ENCODE measurements at regions not wholly inside any gene's neighbourhood (a gene's known extent, or its start where the extent isn't known, plus 50 kb on each side); places are given as distances from the start of the nearest gene placed in this dataset.

DNA sequence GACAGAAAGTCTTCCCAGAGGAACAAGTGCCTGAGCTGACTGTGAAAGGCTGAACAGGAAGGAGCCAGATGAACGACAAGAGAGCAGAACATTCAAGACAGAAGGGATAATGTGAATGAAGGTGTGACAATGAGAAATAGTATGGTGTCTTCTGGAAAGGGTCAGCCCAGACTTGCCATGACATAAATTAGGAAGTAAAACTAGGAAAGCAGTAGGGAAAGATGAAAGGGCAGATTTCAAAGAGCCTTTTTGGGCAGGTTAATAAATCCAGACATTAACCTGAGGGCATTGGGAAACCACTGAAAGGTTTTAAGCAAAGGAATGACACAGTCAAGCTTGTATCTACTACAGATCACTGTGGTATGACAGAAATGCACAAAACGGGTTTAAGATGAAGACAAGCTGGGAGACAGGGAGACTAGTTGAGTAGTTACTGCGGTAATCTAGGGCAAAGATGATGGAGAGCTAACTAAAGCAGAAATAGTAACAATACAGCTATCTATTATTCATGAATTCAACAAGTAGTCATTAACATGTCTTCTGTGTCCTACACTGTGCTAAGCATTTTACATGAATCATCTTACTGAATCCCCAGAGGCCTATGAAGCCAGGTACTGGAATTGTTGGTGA, 580.9 kb upstream of the WWC1 start:
- Histone ChIP-seq H3K79me2 (ENCODE audit: control insufficient read depth, insufficient read depth, low read length, poor library complexity) (peaks cover 2% of the 10 kb centered on the region), H2AK5ac (ENCODE audit: low read length) (no peak overlapping the region), H3K36me3 (ENCODE audit: control insufficient read depth in 1 of 2, insufficient read depth in 2 of 2, low read length in 2 of 2) (no peaks in the 10 kb centered on the region), H4K91ac (ENCODE audit: low read depth, low read length) (no peak overlapping the region), H4K12ac (ENCODE audit: low read depth, low read length) (no peak overlapping the region), H3K27me3 (ENCODE audit: insufficient read depth, low read length) (no peaks in the 10 kb centered on the region), H2BK5ac (ENCODE audit: low read depth, low read length, poor library complexity) (peak overlapping the region; percentile 93), H3K27ac (ENCODE audit: low read depth, low read length) (peak overlapping the region; percentile 95), H2BK120ac (ENCODE audit: insufficient read depth, low read length, poor library complexity) (peak overlapping the region; percentile 50), H3K4me3 (ENCODE audit: low read depth, low read length) (no peak overlapping the region), H3K14ac (ENCODE audit: low read length) (no peak overlapping the region), H3K9ac (ENCODE audit: low read length) (no peak overlapping the region), H3K4me1 (ENCODE audit: control insufficient read depth in 1 of 2, insufficient read depth in 2 of 2, low read length in 2 of 2) (peaks cover 7 to 12% of the 10 kb centered on the region in 2 experiments), H3K9me3 (ENCODE audit: insufficient read depth, low read depth, low read length) (peaks cover 2% of the 10 kb centered on the region), H3K4ac (ENCODE audit: low read depth, low read length) (no peak overlapping the region), H4K8ac (ENCODE audit: low read depth, low read length) (no peak overlapping the region), H3K18ac (ENCODE audit: low read length) (no peak overlapping the region), H2AFZ (ENCODE audit: insufficient read depth, low read length, poor library complexity) (no peak overlapping the region), H3K79me1 (ENCODE audit: low read length) (peaks cover 28% of the 10 kb centered on the region), H2BK12ac (ENCODE audit: low read length) (no peak overlapping the region), H3K4me2 (ENCODE audit: low read length) (no peak overlapping the region), H3K23ac (ENCODE audit: low read length) (no peak overlapping the region)
- DNase-seq: peak; percentile 68 to 95
- no CpG with 5 or more reads among the region's 3 CpGs for WGBS (ENCODE audit: extremely low coverage, insufficient coverage, insufficient read length)

GRCh38 chr5:167712986-167713585, 578.4 kb upstream of the WWC1 start:
- H3K9me3 ChIP-seq (ENCODE audit: insufficient read depth, low read depth, low read length): peaks cover 2% of the 10 kb centered on the region

GRCh38 chr5:167713896-167714295, 577.5 kb upstream of the WWC1 start:
- Histone ChIP-seq H3K4me3 (ENCODE audit: low read depth, low read length) (no peak overlapping the region), H3K27ac (ENCODE audit: low read depth, low read length) (no peak overlapping the region), H3K9me3 (ENCODE audit: insufficient read depth, low read depth, low read length) (peaks cover 2% of the 10 kb centered on the region), H3K23ac (ENCODE audit: low read length) (no peak overlapping the region), H3K18ac (ENCODE audit: low read length) (no peak overlapping the region), H4K8ac (ENCODE audit: low read depth, low read length) (no peak overlapping the region), H4K91ac (ENCODE audit: low read depth, low read length) (no peak overlapping the region), H2AK5ac (ENCODE audit: low read length) (no peak overlapping the region), H3K9ac (ENCODE audit: low read length) (no peak overlapping the region), H3K14ac (ENCODE audit: low read length) (no peak overlapping the region), H2AFZ (ENCODE audit: insufficient read depth, low read length, poor library complexity) (no peak overlapping the region), H2BK120ac (ENCODE audit: insufficient read depth, low read length, poor library complexity) (no peak overlapping the region), H2BK5ac (ENCODE audit: low read depth, low read length, poor library complexity) (no peak overlapping the region), H4K12ac (ENCODE audit: low read depth, low read length) (no peak overlapping the region), H2BK12ac (ENCODE audit: low read length) (peak overlapping the region; percentile 47), H3K79me2 (ENCODE audit: control insufficient read depth, insufficient read depth, low read length, poor library complexity) (peaks cover 2% of the 10 kb centered on the region), H3K27me3 (ENCODE audit: insufficient read depth, low read length) (no peaks in the 10 kb centered on the region), H3K36me3 (ENCODE audit: control insufficient read depth in 1 of 2, insufficient read depth in 2 of 2, low read length in 2 of 2) (no peaks in the 10 kb centered on the region), H3K79me1 (ENCODE audit: low read length) (peaks cover 26% of the 10 kb centered on the region), H3K4ac (ENCODE audit: low read depth, low read length) (no peak overlapping the region), H3K4me2 (ENCODE audit: low read length) (no peak overlapping the region), H3K4me1 (ENCODE audit: control insufficient read depth in 1 of 2, insufficient read depth in 2 of 2, low read length in 2 of 2) (peaks cover 7 to 10% of the 10 kb centered on the region in 2 experiments)
- DNase-seq: no peak
- no CpG with 5 or more reads among the region's 1 CpG for WGBS (ENCODE audit: extremely low coverage, insufficient coverage, insufficient read length)

More at GRCh38 chr5:167712986-167713585, 578.4 kb upstream of the WWC1 start:
- no peak for DNase-seq
- Histone ChIP-seq H3K27me3 (ENCODE audit: insufficient read depth, low read length) (no peaks in the 10 kb centered on the region), H3K14ac (ENCODE audit: low read length) (no peak overlapping the region), H3K4ac (ENCODE audit: low read depth, low read length) (no peak overlapping the region), H3K18ac (ENCODE audit: low read length) (no peak overlapping the region), H2BK120ac (ENCODE audit: insufficient read depth, low read length, poor library complexity) (no peak overlapping the region), H3K79me2 (ENCODE audit: control insufficient read depth, insufficient read depth, low read length, poor library complexity) (peaks cover 2% of the 10 kb centered on the region), H3K4me2 (ENCODE audit: low read length) (no peak overlapping the region), H4K8ac (ENCODE audit: low read depth, low read length) (no peak overlapping the region), H4K91ac (ENCODE audit: low read depth, low read length) (no peak overlapping the region), H4K12ac (ENCODE audit: low read depth, low read length) (no peak overlapping the region), H3K4me1 (ENCODE audit: control insufficient read depth in 1 of 2, insufficient read depth in 2 of 2, low read length in 2 of 2) (peaks cover 7 to 12% of the 10 kb centered on the region in 2 experiments), H3K9ac (ENCODE audit: low read length) (no peak overlapping the region), H3K27ac (ENCODE audit: low read depth, low read length) (no peak overlapping the region), H3K36me3 (ENCODE audit: control insufficient read depth in 1 of 2, insufficient read depth in 2 of 2, low read length in 2 of 2) (no peaks in the 10 kb centered on the region), H3K23ac (ENCODE audit: low read length) (no peak overlapping the region), H3K4me3 (ENCODE audit: low read depth, low read length) (no peak overlapping the region), H2AFZ (ENCODE audit: insufficient read depth, low read length, poor library complexity) (no peak overlapping the region), H2BK12ac (ENCODE audit: low read length) (no peak overlapping the region), H2AK5ac (ENCODE audit: low read length) (no peak overlapping the region), H3K79me1 (ENCODE audit: low read length) (peaks cover 28% of the 10 kb centered on the region), H2BK5ac (ENCODE audit: low read depth, low read length, poor library complexity) (no peak overlapping the region)
- no CpG with 5 or more reads among the region's 7 CpGs for WGBS (ENCODE audit: extremely low coverage, insufficient coverage, insufficient read length)

DNA sequence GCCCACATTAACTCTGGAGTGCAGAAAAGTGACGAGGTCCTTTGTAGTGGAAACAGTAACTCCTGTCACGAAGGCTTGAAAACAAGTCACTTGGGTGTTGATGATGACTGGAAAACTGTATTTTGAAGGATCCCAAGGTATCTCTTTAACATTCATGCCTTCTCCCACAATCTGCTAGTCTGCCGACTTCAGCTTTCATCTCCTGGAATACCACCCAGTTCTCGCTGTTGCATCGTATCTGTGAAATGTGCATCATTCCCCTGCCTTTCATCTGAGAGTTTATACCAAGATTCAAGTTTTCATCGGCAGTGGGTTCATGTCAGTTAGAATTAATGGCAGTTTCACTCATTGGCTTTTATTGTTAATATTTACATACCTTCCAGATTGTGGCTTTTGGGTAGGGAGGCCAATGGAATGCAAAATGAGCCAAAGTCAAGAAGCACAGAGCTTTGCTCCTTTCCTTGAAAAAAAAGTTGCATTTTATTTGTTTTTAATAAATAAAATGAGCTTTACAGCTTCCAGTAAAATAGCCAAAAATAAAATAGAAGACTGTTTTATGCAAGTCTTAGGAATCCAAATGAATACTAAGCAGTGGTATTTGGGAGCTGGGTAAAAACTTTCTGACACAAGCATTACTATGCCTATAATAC, 575.2 kb upstream of the WWC1 start:
- WGBS (ENCODE audit: extremely low coverage, insufficient coverage, insufficient read length): no CpG with 5 or more reads among the region's 6 CpGs
- Histone ChIP-seq H2AK5ac (ENCODE audit: low read length) (peak overlapping the region; percentile 84), H3K18ac (ENCODE audit: low read length) (peak overlapping the region; percentile 51), H3K14ac (ENCODE audit: low read length) (no peak overlapping the region), H4K12ac (ENCODE audit: low read depth, low read length) (no peak overlapping the region), H4K8ac (ENCODE audit: low read depth, low read length) (peak overlapping the region; percentile 69), H2AFZ (ENCODE audit: insufficient read depth, low read length, poor library complexity) (no peak overlapping the region), H3K79me2 (ENCODE audit: control insufficient read depth, insufficient read depth, low read length, poor library complexity) (no peaks in the 10 kb centered on the region), H3K4me1 (ENCODE audit: control insufficient read depth in 1 of 2, insufficient read depth in 2 of 2, low read length in 2 of 2) (peaks cover 3 to 4% of the 10 kb centered on the region in 2 experiments), H3K23ac (ENCODE audit: low read length) (no peak overlapping the region), H2BK120ac (ENCODE audit: insufficient read depth, low read length, poor library complexity) (peak overlapping the region; percentile 75), H2BK12ac (ENCODE audit: low read length) (peak overlapping the region; percentile 88), H3K79me1 (ENCODE audit: low read length) (peaks cover 13% of the 10 kb centered on the region), H3K9ac (ENCODE audit: low read length) (no peak overlapping the region), H3K36me3 (ENCODE audit: control insufficient read depth in 1 of 2, insufficient read depth in 2 of 2, low read length in 2 of 2) (no peaks in the 10 kb centered on the region), H4K91ac (ENCODE audit: low read depth, low read length) (peak overlapping the region; percentile 63), H3K4ac (ENCODE audit: low read depth, low read length) (no peak overlapping the region), H3K4me2 (ENCODE audit: low read length) (no peak overlapping the region), H3K27ac (ENCODE audit: low read depth, low read length) (no peak overlapping the region), H3K9me3 (ENCODE audit: insufficient read depth, low read depth, low read length) (peaks cover 2% of the 10 kb centered on the region), H2BK5ac (ENCODE audit: low read depth, low read length, poor library complexity) (peak overlapping the region; percentile 58), H3K27me3 (ENCODE audit: insufficient read depth, low read length) (no peaks in the 10 kb centered on the region), H3K4me3 (ENCODE audit: low read depth, low read length) (no peak overlapping the region)
- DNase-seq: no peak

All from trophoblast cell (in vitro differentiated cells and primary cell).